Kidney tubule cell (primary cell): ENCODE measurements at regions not wholly inside any gene's neighbourhood (a gene's known extent, or its start where the extent isn't known, plus 50 kb on each side); places are given as distances from the start of the nearest gene placed in this dataset.

Experiments
- DNase-seq: peaks from one replicate; pipeline ENCODE4 v3.0.0-alpha.2; 2018; ENCODE audit warnings: low spot score

DNA sequence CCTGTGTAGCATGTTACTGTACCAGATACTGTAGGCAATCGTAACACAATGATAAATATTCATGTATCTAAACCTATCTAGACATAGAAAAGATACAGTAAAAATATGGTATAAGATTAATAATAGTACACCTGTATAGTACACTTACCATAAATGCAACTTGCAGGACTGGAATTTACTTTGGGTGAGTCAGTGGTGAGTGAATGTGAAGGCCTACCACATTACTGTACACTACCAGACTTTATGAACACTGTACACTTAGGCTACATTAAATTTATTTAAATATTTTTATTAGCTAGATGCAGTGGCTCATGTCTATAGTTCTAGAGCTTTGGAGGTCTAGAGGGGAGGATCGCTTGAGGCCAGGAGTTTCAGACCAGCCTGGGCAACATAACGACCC is 186.6 kb upstream of the ROPN1 start:
- DNase-seq = peak; percentile 26

DNA sequence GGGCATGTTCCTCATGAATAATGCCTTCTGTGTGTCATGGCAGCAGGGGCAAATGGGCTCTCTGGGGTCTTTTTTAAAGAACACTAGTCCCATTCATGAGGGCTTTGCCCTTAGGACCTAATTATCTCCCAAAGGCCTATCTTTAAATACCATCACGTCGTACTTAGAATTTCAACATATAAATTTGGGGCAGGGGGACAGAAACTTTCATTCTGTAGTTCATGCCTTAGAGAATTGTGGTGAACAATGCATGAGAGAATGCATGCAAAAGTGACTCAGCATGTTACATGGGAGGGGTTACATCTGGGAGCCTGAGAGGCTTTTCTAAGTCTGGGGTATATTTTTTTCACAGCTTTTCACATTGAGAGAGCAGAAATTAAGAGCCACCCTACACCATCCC is 208.5 kb upstream of the ROPN1 start:
- DNase-seq = no peak

DNA sequence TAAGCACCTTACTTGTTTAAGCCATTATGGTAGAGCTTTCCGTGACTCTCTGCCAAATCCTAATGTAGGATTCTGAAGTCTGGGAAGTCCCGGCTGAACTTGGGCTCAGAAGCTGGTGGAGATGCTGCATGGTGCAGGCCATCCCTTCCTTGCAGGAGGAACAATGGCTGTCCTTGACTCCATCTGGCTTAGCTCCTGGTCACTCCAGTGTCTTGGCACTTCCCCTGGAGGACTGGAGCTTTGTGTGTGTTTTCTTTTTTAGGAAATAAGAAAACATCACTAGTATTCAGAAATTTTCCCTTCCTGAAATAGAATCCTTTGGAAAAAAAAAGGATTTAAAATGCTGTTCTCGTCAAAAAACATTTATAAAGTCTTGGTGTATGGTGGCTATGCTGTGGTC is 209.3 kb upstream of the ROPN1 start:
- no peak for DNase-seq

- no peak for DNase-seq
Observed at GRCh38 chr3:124201786-124202185, 209.9 kb upstream of the ROPN1 start.

GRCh38 chr3:124202754-124203153 is 210.8 kb upstream of the ROPN1 start:
- no peak for DNase-seq

DNA sequence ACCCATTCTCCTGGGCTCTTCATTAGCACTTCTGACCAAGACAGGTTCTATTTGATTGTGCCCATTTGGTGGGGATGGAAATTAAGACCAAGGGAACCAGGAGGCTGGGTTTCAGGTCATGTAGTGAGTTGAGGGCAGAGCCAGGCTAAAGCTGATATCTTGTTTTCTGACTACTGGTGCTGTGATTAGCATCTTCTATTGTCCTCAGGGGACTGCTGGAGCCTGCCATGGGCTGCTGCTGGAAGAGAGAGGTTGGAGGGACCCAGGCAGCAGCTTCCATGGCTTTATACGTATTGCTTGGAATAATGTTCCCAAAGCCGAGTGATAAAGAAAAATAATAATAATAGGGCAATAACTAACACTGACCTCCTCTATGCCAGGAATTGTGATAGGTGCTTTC is 211.4 kb upstream of the ROPN1 start:
- no peak for DNase-seq

DNA sequence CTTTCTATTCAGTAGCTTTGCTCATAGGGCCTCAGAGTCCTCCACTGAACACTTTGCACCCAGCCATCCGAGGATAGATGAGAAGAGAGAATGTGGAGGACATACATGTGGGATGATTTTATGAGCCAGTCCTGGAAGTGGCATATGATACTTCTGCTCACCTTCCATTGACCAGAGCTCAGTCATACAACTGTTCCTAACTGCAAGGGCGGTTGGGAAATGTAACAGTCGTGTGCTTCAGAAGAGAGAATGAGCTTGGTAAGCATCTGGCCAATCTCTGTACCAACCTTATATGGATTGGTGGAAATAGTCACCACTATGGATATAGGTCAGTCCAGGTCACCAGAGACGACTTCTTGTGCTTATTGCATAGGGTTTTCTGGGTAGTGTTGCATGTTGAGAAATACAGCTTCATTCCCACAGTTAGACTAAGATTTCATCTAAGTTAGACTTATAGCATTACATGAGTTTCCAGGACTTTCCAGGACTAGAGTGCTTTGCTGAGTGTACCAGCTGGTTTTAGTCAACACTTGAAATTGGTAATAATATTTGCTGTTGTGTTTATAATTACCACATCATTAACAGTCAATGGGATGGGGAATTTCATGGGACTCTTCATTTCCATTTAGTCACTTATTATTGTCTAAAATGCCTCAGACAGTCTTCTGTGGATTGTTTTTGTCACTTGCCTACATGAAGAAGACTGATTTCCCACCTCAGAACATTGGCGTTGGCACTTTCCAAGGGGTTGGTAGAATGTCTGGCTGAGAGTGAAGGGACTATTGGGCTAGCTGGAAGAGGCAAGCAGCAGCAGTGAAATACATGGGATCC is 214.5 kb upstream of the ROPN1 start:
- DNase-seq = no peak

GRCh38 chr3:124207077-124207476 is 215.2 kb upstream of the ROPN1 start:
- no peak for DNase-seq

- DNase-seq = no peak
Observed at GRCh38 chr3:124207873-124208485, 216.1 kb upstream of the ROPN1 start.

DNA sequence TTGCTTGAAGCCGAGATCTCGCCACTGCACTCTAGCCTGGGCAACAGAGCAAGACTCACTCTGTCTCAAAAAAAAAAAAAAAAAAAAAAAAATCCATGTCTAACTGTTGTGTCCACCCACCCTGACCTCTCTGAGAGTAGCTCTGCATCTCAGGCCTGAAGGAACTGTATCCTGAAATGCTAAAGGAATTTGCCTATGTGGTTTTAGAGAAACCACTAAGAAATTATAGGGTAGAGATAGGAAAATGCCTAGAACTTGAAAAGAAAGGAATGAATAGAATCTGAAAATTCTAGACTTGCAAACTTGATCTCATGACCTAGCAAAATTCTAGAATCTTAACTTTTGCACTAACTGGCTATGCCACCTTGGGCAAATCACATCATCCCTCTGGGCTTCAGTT is 217.5 kb upstream of the ROPN1 start:
- DNase-seq = no peak

DNA sequence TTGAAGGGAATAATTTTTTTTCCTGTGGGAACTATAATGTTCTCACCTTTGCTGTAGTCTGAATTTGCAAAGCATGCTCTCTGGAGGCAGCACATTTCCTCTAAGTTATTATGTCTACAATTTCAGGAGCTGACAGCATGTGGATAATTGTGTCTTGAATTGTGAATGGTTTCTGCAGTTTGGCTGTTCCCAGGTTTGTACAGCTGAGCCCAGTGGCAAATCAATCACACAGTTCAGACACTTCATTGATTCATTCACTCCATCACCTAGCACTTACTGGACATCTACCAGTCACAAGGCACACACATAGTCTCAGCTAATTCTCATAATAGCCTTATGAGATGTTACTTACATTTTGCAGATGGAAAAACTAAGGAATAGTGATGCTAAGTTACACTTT is 219.0 kb upstream of the ROPN1 start:
- DNase-seq = no peak

DNA sequence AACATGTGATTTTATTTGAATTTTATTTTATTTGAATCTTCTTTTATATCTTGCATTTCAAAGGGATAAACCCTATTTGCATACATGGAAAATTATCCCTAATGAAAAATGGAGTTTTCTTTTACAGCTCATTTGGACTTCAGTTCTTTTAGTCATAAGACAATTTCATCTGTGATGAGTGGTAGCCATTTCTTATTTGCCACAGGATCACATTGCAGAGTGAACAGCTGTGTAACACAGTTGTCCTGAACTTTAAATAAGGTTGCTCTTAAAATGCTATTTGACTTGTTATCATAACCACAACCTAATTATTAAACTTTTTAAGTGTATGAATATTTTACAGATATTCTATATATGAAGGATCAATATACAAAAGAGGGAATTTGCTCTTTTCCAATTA is 221.7 kb upstream of the ROPN1 start:
- DNase-seq = no peak

- DNase-seq = peak; percentile 63
Observed at GRCh38 chr3:124217542-124217941, 225.6 kb upstream of the ROPN1 start.

GRCh38 chr3:124221422-124221821 is 229.5 kb upstream of the ROPN1 start:
- peak; percentile 69 for DNase-seq

DNA sequence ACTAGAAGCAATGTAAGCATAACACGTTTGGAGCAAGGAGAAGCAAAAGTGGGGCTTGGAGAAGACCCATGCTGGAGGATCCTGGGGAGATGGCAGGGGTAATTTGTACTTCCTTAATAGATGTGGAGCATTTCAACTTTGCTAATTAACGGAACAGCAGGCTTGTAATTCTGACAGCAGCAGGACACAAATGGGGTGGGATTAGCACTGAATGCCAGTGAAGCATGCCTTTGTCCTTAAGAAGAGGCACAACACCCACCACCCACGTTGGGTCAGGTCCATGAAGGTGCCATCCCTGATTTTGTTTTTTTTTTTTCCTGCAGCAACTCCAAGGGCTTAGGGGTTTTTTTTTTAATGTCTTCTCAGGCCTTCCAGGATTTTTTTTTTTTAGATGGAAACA is 231.9 kb upstream of the ROPN1 start:
- no peak for DNase-seq

- DNase-seq = no peak
Observed at GRCh38 chr3:124227150-124227630, 235.3 kb upstream of the ROPN1 start.

DNA sequence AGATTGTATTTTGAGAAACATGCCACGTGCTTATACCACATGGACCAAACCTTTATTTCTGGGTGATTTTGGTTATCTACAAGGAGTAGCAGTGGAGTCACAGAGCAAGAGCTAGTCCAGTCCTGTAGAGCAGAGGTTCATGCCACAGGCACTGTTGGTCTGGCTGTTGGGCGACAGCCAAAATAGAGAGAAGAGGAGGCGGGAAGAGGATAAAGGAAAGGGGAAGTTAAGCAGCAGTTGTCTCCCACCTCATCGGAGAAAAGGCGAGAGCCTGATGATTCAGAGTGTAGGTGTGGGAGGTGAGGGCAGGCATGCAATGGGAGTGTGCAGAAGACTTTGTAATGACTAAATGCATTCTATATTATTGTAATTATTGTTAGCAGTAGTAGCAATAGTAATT is 237.5 kb upstream of the ROPN1 start:
- peak; percentile 5 for DNase-seq

- no peak for DNase-seq
Observed at GRCh38 chr3:124229836-124230235, 237.9 kb upstream of the ROPN1 start.

DNA sequence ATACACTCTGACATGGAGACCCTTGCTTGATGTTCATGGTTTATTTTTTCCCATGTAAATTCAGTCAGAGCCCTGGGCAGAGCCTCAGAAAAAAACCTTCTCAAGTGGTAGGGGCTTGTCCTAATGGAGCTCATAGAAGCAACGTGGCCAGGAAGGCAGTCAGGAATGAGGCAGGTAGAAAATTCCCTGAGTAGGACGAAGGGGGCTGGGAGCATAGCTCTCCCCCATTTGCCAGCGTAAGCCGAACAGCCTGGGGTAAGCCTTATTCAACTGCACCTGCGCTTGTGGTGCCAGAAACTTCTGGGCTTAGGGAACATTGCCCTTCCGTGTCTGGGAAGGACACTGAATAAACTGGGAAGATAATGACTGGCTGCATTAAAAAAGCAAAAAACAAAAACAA is 238.5 kb upstream of the ROPN1 start:
- no peak for DNase-seq

DNA sequence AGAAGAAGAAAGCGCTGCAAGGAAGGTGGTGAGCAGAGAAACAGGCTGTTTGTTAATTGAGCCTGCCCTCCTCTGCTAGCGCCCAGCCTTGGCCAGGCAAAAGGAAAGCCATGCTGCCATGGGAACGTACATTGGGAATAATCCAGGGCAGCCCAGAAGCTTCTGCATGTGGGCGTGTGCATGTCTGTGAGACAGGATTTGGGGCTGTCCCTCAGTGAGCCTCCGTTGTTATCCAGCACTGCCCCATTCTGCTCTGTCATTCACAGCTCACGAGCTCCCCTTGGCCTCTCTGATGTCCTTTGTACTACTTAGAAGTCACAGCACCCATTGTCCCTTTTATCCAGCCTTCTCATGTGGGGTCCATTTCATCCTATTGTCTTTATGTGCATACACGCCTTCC is 239.1 kb upstream of the ROPN1 start:
- DNase-seq = no peak

- no peak for DNase-seq
Observed at GRCh38 chr3:124234852-124235252, 242.9 kb upstream of the ROPN1 start.

- no peak for DNase-seq
Observed at GRCh38 chr3:124235446-124235845, 243.5 kb upstream of the ROPN1 start.

- DNase-seq = no peak
Observed at GRCh38 chr3:124243177-124243859, 251.4 kb upstream of the ROPN1 start.
